Mammary epithelial cell (primary cell): ENCODE measurements at regions not wholly inside any gene's neighbourhood (a gene's known extent, or its start where the extent isn't known, plus 50 kb on each side); places are given as distances from the start of the nearest gene placed in this dataset.

ENCODE experiments used
- CTCF ChIP-seq, 2 donors: IDR thresholded peaks in 1 of 2; conservative IDR thresholded peaks in 1 of 2; 2 replicates each; pipeline ENCODE4 v1.5.1; 2011 to 2012; ENCODE audit warnings: inconsistent platforms in 2 of 2, low read length in 2 of 2, mild to moderate bottlenecking in 2 of 2, control low read depth in 1 of 2, low read depth in 1 of 2; ENCODE audit not compliant: insufficient read depth in 1 of 2; ENCODE audit errors: extremely low read depth in 1 of 2
- EZH2 ChIP-seq: IDR thresholded peaks from 2 replicates; pipeline ENCODE4 v1.6.1; 2012; ENCODE audit warnings: low read length, inconsistent platforms, borderline replicate concordance

- TF ChIP-seq CTCF (conservative IDR thresholded peaks at IDR 0.05 in 1 of 2, IDR thresholded peaks at IDR 0.05 in 1 of 2; ENCODE audit: extremely low read depth in 1 of 2, insufficient read depth in 1 of 2, low read depth in 1 of 2, low read length in 2 of 2) (no peak), EZH2 (no peak)
These were observed 141.8 kb upstream of the PTPN1 start for GRCh38 chr20:50368386-50368785.
